Breast epithelium (tissue), 4 donors: ENCODE measurements at regions not wholly inside any gene's neighbourhood (a gene's known extent, or its start where the extent isn't known, plus 50 kb on each side); places are given as distances from the start of the nearest gene placed in this dataset.

Source experiments
- DNase-seq, 2 donors: peaks; one replicate each; pipeline ENCODE4 v3.0.0-alpha.2; 2019; ENCODE audit warnings: low spot score in 2 of 2
- H3K27ac ChIP-seq, 2 donors: fragments of 200-600 bp; sonication (generic) in 1 of 2; one replicate each; pipeline ENCODE4 v1.5.1; 2016 to 2019; ENCODE audit warnings: mild to moderate bottlenecking in 1 of 2
- H3K27me3 ChIP-seq, 2 donors: fragments of 200-600 bp; sonication (generic) in 1 of 2; one replicate each; pipeline versions ENCODE4 v1.5.1 to v1.6.0; 2017 to 2019; ENCODE audit warnings: control low read depth in 1 of 2, mild to moderate bottlenecking in 1 of 2
- H3K36me3 ChIP-seq: fragments of 200-600 bp; one replicate; pipeline ENCODE4 v1.5.1; 2019
- H3K4me1 ChIP-seq, 2 donors: fragments of 200-600 bp; sonication (generic); one replicate each; pipeline ENCODE4 v1.5.1; 2016 to 2019; ENCODE audit warnings: control low read depth in 1 of 2
- H3K4me3 ChIP-seq, 3 donors: fragments of 200-600 bp; sonication (generic); 1 replicate in 2 of 3; 2 replicates in 1 of 3; pipeline ENCODE4 v1.5.1; 2016 to 2019; ENCODE audit warnings: mild to moderate bottlenecking in 3 of 3, moderate library complexity in 2 of 3
- H3K9me3 ChIP-seq, 2 donors: fragments of 200-600 bp; sonication (generic) in 1 of 2; one replicate each; pipeline ENCODE4 v1.5.1; 2016 to 2019; ENCODE audit warnings: control low read depth in 1 of 2
- POLR2A ChIP-seq: fragments of 450-650 bp; IDR thresholded peaks from one replicate; pipeline ENCODE4 v1.6.1; 2016; ENCODE audit warnings: antibody characterized with exemption, mild to moderate bottlenecking, moderate library complexity
- POLR2AphosphoS5 ChIP-seq, 3 donors: sonication (generic); formaldehyde crosslinking; IDR thresholded peaks; one replicate each; pipeline ENCODE4 v1.6.1; 2017; ENCODE audit warnings: antibody characterized with exemption in 3 of 3
- intact Hi-C: fragments of 100-400 bp; cut with DNase I; formaldehyde crosslinking; loops from one replicate; pipeline ENCODE4 v1.15.1; 2023; ENCODE audit warnings: low total_unique reads
- TF ChIP-seq, protein P1 (sequence below), 3 donors: fragments of 450-650 bp; IDR thresholded peaks; one replicate each; pipeline ENCODE4 v1.5.1; 2016 to 2017; ENCODE audit warnings: antibody characterized with exemption in 3 of 3, mild to moderate bottlenecking in 3 of 3, moderate library complexity in 3 of 3

DNA sequence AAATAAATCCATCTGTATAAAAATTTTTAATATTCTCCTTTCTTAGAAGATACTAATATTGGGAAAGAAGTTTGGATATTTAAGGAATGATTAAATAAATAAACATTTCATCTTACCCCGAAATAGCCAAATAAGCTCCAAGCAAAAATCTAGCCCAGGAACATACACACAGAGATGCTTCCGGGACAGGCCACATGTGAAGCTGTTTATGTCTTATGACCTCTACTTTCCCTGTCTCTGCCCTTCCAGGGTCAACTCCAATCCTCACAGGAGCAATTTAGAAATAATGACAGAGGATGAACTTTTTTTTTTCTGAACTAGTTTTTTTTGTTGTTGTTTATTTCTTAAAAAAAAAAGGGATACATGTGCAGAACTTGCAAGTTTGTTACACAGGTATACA lies 89.4 kb downstream of the BTG1 start:
- Histone ChIP-seq H3K9me3 (no peaks in the 10 kb centered on the region), H3K4me1 (no peaks in the 10 kb centered on the region), H3K4me3 (no peak overlapping the region), H3K27me3 (no peaks in the 10 kb centered on the region), H3K36me3 (no peaks in the 10 kb centered on the region), H3K27ac (no peak overlapping the region)
- TF ChIP-seq POLR2A: no peak
- TF ChIP-seq POLR2AphosphoS5 (IDR thresholded peaks at IDR 0.05): no peak
- TF ChIP-seq, protein P1, sequence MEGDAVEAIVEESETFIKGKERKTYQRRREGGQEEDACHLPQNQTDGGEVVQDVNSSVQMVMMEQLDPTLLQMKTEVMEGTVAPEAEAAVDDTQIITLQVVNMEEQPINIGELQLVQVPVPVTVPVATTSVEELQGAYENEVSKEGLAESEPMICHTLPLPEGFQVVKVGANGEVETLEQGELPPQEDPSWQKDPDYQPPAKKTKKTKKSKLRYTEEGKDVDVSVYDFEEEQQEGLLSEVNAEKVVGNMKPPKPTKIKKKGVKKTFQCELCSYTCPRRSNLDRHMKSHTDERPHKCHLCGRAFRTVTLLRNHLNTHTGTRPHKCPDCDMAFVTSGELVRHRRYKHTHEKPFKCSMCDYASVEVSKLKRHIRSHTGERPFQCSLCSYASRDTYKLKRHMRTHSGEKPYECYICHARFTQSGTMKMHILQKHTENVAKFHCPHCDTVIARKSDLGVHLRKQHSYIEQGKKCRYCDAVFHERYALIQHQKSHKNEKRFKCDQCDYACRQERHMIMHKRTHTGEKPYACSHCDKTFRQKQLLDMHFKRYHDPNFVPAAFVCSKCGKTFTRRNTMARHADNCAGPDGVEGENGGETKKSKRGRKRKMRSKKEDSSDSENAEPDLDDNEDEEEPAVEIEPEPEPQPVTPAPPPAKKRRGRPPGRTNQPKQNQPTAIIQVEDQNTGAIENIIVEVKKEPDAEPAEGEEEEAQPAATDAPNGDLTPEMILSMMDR (IDR thresholded peaks at IDR 0.05): no peak
- intact Hi-C loops: no loop called here
- DNase-seq: no peak

DNA sequence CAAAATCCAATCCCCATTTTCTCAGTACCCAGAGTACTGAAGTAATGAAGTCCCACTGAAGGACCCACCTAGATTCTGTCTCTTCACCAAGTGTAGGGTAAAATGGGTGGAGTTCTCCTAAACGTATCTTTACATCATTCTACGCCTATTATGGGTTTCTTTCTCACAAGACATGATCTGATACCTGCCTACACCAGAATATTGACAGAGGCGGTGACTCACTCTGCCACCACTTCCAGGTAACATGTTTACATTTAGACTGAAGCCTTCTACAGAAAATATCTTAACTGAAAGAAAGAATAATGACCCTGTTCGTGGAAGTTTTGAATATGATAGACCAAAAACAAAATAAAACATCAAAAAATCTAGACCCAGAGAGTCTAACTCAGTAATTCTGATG lies 89.8 kb downstream of the BTG1 start:
- H3K27ac ChIP-seq: no peak overlapping the region
- no peak overlapping the region for H3K4me3 ChIP-seq

DNA sequence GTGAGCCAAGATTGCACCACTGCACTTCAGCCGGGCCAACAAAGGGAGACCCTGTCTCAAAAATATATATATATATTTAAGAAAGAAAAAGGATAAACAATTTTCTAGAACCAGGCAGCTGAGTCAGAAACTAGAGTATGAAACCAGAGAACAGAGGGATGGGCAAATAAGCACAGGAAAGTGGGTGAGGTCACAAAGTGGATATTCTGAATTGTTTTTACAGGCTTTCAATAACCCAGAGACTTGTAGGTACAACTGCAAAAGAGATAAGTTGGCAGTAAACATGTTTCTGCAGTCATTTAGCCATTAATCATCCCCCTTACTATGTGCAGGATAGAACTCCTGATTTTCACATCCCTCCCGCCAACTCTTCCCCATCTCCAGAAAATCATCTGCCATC lies 94.2 kb downstream of the BTG1 start:
- no peaks in the 10 kb centered on the region for H3K36me3 ChIP-seq
- H3K4me1 ChIP-seq: no peaks in the 10 kb centered on the region
- no peaks in the 10 kb centered on the region for H3K27me3 ChIP-seq
- intact Hi-C loops: no loop called here
- no peak overlapping the region for H3K27ac ChIP-seq
- DNase-seq: no peak
- no peak overlapping the region for H3K4me3 ChIP-seq
- no peaks in the 10 kb centered on the region for H3K9me3 ChIP-seq
- no peak for TF ChIP-seq POLR2AphosphoS5 (IDR thresholded peaks at IDR 0.05)

More for the DNA sequence above, 89.8 kb downstream of the BTG1 start:
- intact Hi-C loops: loop anchor here (2.0 kb wide), 1 partner anchor 51 kb away; no protein-coding TSS in a partner anchor
- no peak for DNase-seq
- no peaks in the 10 kb centered on the region for H3K4me1 ChIP-seq
- no peaks in the 10 kb centered on the region for H3K27me3 ChIP-seq
- no peaks in the 10 kb centered on the region for H3K9me3 ChIP-seq
- TF ChIP-seq, protein P1 (IDR thresholded peaks at IDR 0.05): no peak
- TF ChIP-seq POLR2A (no peak), POLR2AphosphoS5 (IDR thresholded peaks at IDR 0.05) (no peak)
- no peaks in the 10 kb centered on the region for H3K36me3 ChIP-seq

DNA sequence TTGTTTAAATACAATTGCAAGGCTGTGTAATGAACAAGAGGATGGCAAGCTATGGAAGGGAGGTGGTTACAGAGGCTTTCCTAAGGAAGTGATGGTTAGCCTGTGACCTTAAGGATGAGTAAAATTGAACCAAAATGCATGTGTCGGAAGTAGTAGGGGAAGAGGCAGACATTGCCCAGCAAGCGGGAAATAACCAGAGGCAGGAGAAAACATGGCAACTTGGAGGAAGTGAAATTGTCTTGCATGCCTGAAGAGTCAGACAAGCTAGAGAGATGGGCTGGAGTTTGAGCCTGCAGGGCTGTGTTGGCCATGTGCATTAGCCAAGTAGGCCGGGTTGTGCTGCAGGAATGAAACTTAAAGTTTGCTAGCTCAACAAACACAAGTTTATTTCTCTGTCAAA lies 96.2 kb downstream of the BTG1 start:
- DNase-seq: no peak
- no peak overlapping the region for H3K4me3 ChIP-seq
- H3K27me3 ChIP-seq: no peaks in the 10 kb centered on the region
- intact Hi-C loops: no loop called here
- no peak overlapping the region for H3K27ac ChIP-seq
- no peaks in the 10 kb centered on the region for H3K36me3 ChIP-seq
- H3K9me3 ChIP-seq: no peaks in the 10 kb centered on the region
- no peaks in the 10 kb centered on the region for H3K4me1 ChIP-seq
- TF ChIP-seq, protein P1 (IDR thresholded peaks at IDR 0.05): no peak
- TF ChIP-seq POLR2A: no peak
- no peak for TF ChIP-seq POLR2AphosphoS5 (IDR thresholded peaks at IDR 0.05)

DNA sequence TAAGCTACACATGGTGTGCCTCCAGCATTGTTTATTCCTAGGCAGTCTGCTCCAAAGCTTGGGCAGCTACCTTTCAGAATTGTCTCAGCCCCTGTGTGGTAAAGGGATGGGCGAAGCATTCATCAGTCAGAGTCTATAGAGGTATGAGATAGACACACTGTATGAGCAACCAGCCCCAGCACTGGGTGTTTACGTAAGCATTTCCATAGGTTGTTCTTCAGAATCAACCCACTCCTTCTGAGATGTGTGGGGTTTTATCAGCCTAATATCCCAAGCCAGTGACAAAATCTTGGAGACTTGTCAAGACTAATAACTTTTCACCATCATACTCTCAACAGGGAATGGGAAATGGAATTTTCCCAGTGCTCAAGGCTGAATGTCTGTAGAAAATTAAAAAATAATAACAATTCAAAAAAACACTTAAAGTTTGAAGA lies 98.2 kb downstream of the BTG1 start:
- H3K9me3 ChIP-seq: no peaks in the 10 kb centered on the region
- no peak overlapping the region for H3K27ac ChIP-seq
- intact Hi-C loops: no loop called here
- no peaks in the 10 kb centered on the region for H3K4me1 ChIP-seq
- TF ChIP-seq, protein P1 (IDR thresholded peaks at IDR 0.05): no peak
- no peak for TF ChIP-seq POLR2AphosphoS5 (IDR thresholded peaks at IDR 0.05)
- H3K27me3 ChIP-seq: no peaks in the 10 kb centered on the region
- H3K36me3 ChIP-seq: no peaks in the 10 kb centered on the region
- no peak overlapping the region for H3K4me3 ChIP-seq
- no peak for DNase-seq
